ENCODE measurements at regions not wholly inside any gene's neighbourhood (a gene's known extent, or its start where the extent isn't known, plus 50 kb on each side); places are given as distances from the start of the nearest gene placed in this dataset.

DNA sequence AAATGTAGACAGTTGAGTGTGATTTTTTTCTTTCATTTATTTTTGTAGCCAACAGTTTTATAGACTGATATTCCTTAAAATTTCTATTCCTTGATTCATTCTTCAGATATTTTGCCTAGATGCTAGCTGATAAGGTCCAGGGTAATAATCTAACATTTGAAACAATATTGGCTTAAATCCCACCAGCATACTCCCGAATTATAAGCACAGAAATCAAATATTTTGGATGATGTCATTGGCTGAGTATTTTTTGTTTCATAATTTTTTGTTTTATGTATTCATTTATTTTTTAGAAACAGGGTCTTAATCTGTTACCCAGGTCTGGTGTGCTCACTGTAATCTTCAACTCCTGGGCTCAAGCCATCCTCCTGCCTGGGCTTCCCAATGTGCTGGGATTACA is 88.4 kb downstream of the ISL1 start:
- no peaks in the 10 kb centered on the region for H3K36me3 ChIP-seq (ENCODE audit: low read depth, missing control alignments)
- 66 to 67% methylated on average over 1 of the region's 1 CpG for WGBS, 2 donors
- H3K27me3 ChIP-seq: no peaks in the 10 kb centered on the region
- no peak for TF ChIP-seq POLR2A (IDR thresholded peaks at IDR 0.05)
- TF ChIP-seq, protein P1, sequence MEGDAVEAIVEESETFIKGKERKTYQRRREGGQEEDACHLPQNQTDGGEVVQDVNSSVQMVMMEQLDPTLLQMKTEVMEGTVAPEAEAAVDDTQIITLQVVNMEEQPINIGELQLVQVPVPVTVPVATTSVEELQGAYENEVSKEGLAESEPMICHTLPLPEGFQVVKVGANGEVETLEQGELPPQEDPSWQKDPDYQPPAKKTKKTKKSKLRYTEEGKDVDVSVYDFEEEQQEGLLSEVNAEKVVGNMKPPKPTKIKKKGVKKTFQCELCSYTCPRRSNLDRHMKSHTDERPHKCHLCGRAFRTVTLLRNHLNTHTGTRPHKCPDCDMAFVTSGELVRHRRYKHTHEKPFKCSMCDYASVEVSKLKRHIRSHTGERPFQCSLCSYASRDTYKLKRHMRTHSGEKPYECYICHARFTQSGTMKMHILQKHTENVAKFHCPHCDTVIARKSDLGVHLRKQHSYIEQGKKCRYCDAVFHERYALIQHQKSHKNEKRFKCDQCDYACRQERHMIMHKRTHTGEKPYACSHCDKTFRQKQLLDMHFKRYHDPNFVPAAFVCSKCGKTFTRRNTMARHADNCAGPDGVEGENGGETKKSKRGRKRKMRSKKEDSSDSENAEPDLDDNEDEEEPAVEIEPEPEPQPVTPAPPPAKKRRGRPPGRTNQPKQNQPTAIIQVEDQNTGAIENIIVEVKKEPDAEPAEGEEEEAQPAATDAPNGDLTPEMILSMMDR (IDR thresholded peaks at IDR 0.05): no peak
- no peak overlapping the region for H3K27ac ChIP-seq
- intact Hi-C loops (cut with DNase I; ENCODE audit: low total_unique reads): no loop called here
- H3K4me3 ChIP-seq: no peak overlapping the region
- H3K9me3 ChIP-seq: no peaks in the 10 kb centered on the region
- no peaks in the 10 kb centered on the region for H3K4me1 ChIP-seq
- DNase-seq: no peak

DNA sequence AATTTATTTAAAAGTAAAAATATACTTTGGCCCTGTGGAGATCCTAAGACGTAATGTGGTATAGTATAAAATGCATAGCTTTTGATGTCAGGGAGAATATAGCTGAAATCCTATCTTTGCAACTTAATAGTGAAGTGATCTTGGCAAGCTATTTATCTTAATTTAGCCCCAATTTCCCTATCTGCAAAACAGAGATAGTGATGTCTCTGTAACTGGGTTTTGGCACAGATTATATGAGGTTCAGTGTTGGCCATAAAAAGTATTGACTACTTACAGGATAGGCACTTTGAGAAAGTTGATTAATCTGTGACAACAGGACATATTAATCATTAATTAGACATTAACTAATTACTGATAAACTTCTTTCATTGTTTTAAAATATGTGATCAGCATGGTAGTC is 89.2 kb downstream of the ISL1 start:
- no peak for DNase-seq
- WGBS, 2 donors: 89 to 92% methylated on average over 1 of the region's 1 CpG
- H3K4me3 ChIP-seq: no peak overlapping the region
- H3K36me3 ChIP-seq (ENCODE audit: low read depth, missing control alignments): no peaks in the 10 kb centered on the region
- H3K9me3 ChIP-seq: no peaks in the 10 kb centered on the region
- TF ChIP-seq, protein P1 (IDR thresholded peaks at IDR 0.05): no peak
- TF ChIP-seq POLR2A (IDR thresholded peaks at IDR 0.05): no peak
- intact Hi-C loops (cut with DNase I; ENCODE audit: low total_unique reads): no loop called here
- H3K27ac ChIP-seq: no peak overlapping the region
- no peaks in the 10 kb centered on the region for H3K4me1 ChIP-seq
- no peaks in the 10 kb centered on the region for H3K27me3 ChIP-seq

DNA sequence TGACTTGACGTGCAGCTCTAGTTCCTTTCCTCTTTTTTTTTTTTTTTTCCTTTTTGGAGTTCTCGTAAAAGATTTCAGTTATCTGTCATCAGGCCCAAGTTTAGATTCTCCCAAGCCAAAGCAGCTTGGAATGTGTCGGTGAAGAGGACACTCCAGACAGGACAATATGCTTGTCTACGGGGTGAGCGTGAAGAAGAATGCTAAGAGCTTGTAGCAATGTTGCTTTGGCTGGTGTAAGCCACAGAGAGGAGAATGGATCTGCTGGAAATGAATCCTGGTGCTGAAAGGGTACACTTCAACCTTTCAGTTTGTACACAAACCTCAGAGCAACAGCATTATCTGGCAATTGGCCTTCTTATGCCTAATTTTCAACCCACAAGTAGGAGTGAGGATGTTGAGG is 92.4 kb downstream of the ISL1 start:
- TF ChIP-seq, protein P1 (IDR thresholded peaks at IDR 0.05): no peak
- TF ChIP-seq POLR2A (IDR thresholded peaks at IDR 0.05): no peak
- Histone ChIP-seq H3K9me3 (no peaks in the 10 kb centered on the region), H3K4me1 (no peaks in the 10 kb centered on the region), H3K27me3 (no peaks in the 10 kb centered on the region), H3K36me3 (ENCODE audit: low read depth, missing control alignments) (no peaks in the 10 kb centered on the region), H3K27ac (no peak overlapping the region), H3K4me3 (no peak overlapping the region)
- 80 to 82% methylated on average over 5 of the region's 5 CpGs for WGBS, 2 donors
- no peak for DNase-seq
- intact Hi-C loops (cut with DNase I; ENCODE audit: low total_unique reads): no loop called here

- H3K4me3 ChIP-seq: no peak overlapping the region
- TF ChIP-seq POLR2A (IDR thresholded peaks at IDR 0.05): no peak
- intact Hi-C loops (cut with DNase I; ENCODE audit: low total_unique reads): no loop called here
Measured at GRCh38 chr5:51476431-51476830, 93.2 kb downstream of the ISL1 start.

GRCh38 chr5:51479840-51480239 is 96.6 kb downstream of the ISL1 start:
- H3K4me1 ChIP-seq: no peaks in the 10 kb centered on the region
- no peaks in the 10 kb centered on the region for H3K9me3 ChIP-seq
- no peaks in the 10 kb centered on the region for H3K36me3 ChIP-seq (ENCODE audit: low read depth, missing control alignments)
- H3K27ac ChIP-seq: no peak overlapping the region
- intact Hi-C loops (cut with DNase I; ENCODE audit: low total_unique reads): no loop called here
- DNase-seq: no peak
- no peak overlapping the region for H3K4me3 ChIP-seq
- H3K27me3 ChIP-seq: no peaks in the 10 kb centered on the region
- WGBS, 2 donors: 90 to 92% methylated on average over 1 of the region's 1 CpG
- no peak for TF ChIP-seq POLR2A (IDR thresholded peaks at IDR 0.05)
- TF ChIP-seq, protein P1 (IDR thresholded peaks at IDR 0.05): no peak

More at GRCh38 chr5:51476431-51476830, 93.2 kb downstream of the ISL1 start:
- H3K27me3 ChIP-seq: no peaks in the 10 kb centered on the region
- H3K36me3 ChIP-seq (ENCODE audit: low read depth, missing control alignments): no peaks in the 10 kb centered on the region
- H3K27ac ChIP-seq: no peak overlapping the region
- H3K9me3 ChIP-seq: no peaks in the 10 kb centered on the region
- DNase-seq: no peak
- no peaks in the 10 kb centered on the region for H3K4me1 ChIP-seq
